Pons (tissue), 1 donor: ENCODE measurements at regions not wholly inside any gene's neighbourhood (a gene's known extent, or its start where the extent isn't known, plus 50 kb on each side); places are given as distances from the start of the nearest gene placed in this dataset.

Experiments used
- DNase-seq: peaks from one replicate; pipeline ENCODE4 v3.0.0-alpha.2; 2016; ENCODE audit warnings: low spot score

- DNase-seq = no peak
These were observed 109.9 kb downstream of the AIPL1 start for GRCh38 chr17:6325051-6325450.

GRCh38 chr17:6323626-6324356, 111.1 kb downstream of the AIPL1 start:
- peak; percentile 8 for DNase-seq

GRCh38 chr17:6322316-6322715, 112.6 kb downstream of the AIPL1 start:
- DNase-seq = no peak

GRCh38 chr17:6314311-6314710, 120.6 kb downstream of the AIPL1 start:
- no peak for DNase-seq

GRCh38 chr17:6313835-6314234, 121.1 kb downstream of the AIPL1 start:
- no peak for DNase-seq

GRCh38 chr17:6306820-6307219, 128.1 kb downstream of the AIPL1 start:
- no peak for DNase-seq

- DNase-seq = no peak
These were observed 129.1 kb downstream of the AIPL1 start for GRCh38 chr17:6305613-6306360.

- DNase-seq = no peak
These were observed 129.9 kb downstream of the AIPL1 start for GRCh38 chr17:6304894-6305612.

- DNase-seq = no peak
These were observed 131.3 kb downstream of the AIPL1 start for GRCh38 chr17:6303664-6304063.

GRCh38 chr17:6299275-6299674, 135.6 kb downstream of the AIPL1 start:
- no peak for DNase-seq

GRCh38 chr17:6297960-6298359, 137.0 kb downstream of the AIPL1 start:
- no peak for DNase-seq

- DNase-seq = no peak
These were observed 137.8 kb downstream of the AIPL1 start for GRCh38 chr17:6297119-6297518.

GRCh38 chr17:6290488-6291196, 144.3 kb downstream of the AIPL1 start:
- DNase-seq = no peak

GRCh38 chr17:6286233-6286632, 148.7 kb downstream of the AIPL1 start:
- DNase-seq = no peak

- DNase-seq = no peak
These were observed 149.4 kb downstream of the AIPL1 start for GRCh38 chr17:6285486-6285885.

- no peak for DNase-seq
These were observed 155.3 kb downstream of the AIPL1 start for GRCh38 chr17:6279659-6280058.

GRCh38 chr17:6278376-6278775, 156.5 kb downstream of the AIPL1 start:
- DNase-seq = no peak

GRCh38 chr17:6276711-6277110, 158.2 kb downstream of the AIPL1 start:
- DNase-seq = no peak

- no peak for DNase-seq
These were observed 160.6 kb downstream of the AIPL1 start for GRCh38 chr17:6274310-6274709.

GRCh38 chr17:6269478-6269877, 165.4 kb downstream of the AIPL1 start:
- DNase-seq = peak; percentile 9

GRCh38 chr17:6261466-6261865, 173.5 kb downstream of the AIPL1 start:
- DNase-seq = no peak

- DNase-seq = no peak
These were observed 175.0 kb downstream of the AIPL1 start for GRCh38 chr17:6259899-6260298.
